ENCODE measurements at regions not wholly inside any gene's neighbourhood (a gene's known extent, or its start where the extent isn't known, plus 50 kb on each side); places are given as distances from the start of the nearest gene placed in this dataset. TPM values are rescaled to one million over a fixed set of nuclear protein-coding genes. Genes with fewer than 3 reads are reported as not detected.

Small RNA genes lying in the stretch of these regions (microRNA-seq; reads per million reads assigned to microRNA genes)
- gene MIR3672, result not detected

All from neural crest cell (in vitro differentiated cells).